ENCODE measurements at regions not wholly inside any gene's neighbourhood (a gene's known extent, or its start where the extent isn't known, plus 50 kb on each side); places are given as distances from the start of the nearest gene placed in this dataset.

- TF ChIP-seq CHD1 (IDR thresholded peaks at IDR 0.05; ENCODE audit: low read depth, low read length) (no peak), ATF3 (IDR thresholded peaks at IDR 0.05; ENCODE audit: borderline replicate concordance, extremely low read depth, low read depth, low read length) (no peak)
These were observed 257.3 kb upstream of the CXCR4 start for GRCh38 chr2:136375017-136375901.

Measured in GM12878 (cell line).